ENCODE measurements at regions not wholly inside any gene's neighbourhood (a gene's known extent, or its start where the extent isn't known, plus 50 kb on each side); places are given as distances from the start of the nearest gene placed in this dataset.

- H3F3A ChIP-seq (ENCODE audit: control insufficient read depth, insufficient read depth) = no peaks in the 10 kb centered on the region
- H3K36me3 ChIP-seq (ENCODE audit: control insufficient read depth, low read length) = no peaks in the 10 kb centered on the region
- no peaks in the 10 kb centered on the region for H3K9me2 ChIP-seq (replicated peaks; ENCODE audit: control insufficient read depth, low read length)
- H3K9me3 ChIP-seq (ENCODE audit: control insufficient read depth, insufficient read depth, low read length) = no peaks in the 10 kb centered on the region
- no peaks in the 10 kb centered on the region for H4K20me1 ChIP-seq (ENCODE audit: control insufficient read depth, insufficient read depth, low read depth, low read length)
- H3K79me2 ChIP-seq (ENCODE audit: control insufficient read depth, low read length) = no peaks in the 10 kb centered on the region
- no peak overlapping the region for H3K27ac ChIP-seq (ENCODE audit: low read depth, low read length)
- H3K27me3 ChIP-seq (ENCODE audit: control insufficient read depth, low read length) = no peaks in the 10 kb centered on the region
- no peaks in the 10 kb centered on the region for H3K4me1 ChIP-seq (ENCODE audit: control insufficient read depth, low read length)
- H3K4me3 ChIP-seq (ENCODE audit: low read length) = no peak overlapping the region
- no peak for TF ChIP-seq EZH2phosphoT487 (IDR thresholded peaks at IDR 0.05; ENCODE audit: borderline replicate concordance, low read length)
- TF ChIP-seq CTCF (IDR thresholded peaks at IDR 0.05; ENCODE audit: low read depth, low read length, poor library complexity, severe bottlenecking) = no peak
- H3K4me2 ChIP-seq (ENCODE audit: low read length) = no peak overlapping the region
These were observed 153.9 kb downstream of the SOX4 start for GRCh38 chr6:21747441-21747840.

GRCh38 chr6:21748343-21749056 lies 154.9 kb downstream of the SOX4 start:
- no peaks in the 10 kb centered on the region for H3K36me3 ChIP-seq (ENCODE audit: control insufficient read depth, low read length)
- H3K27ac ChIP-seq (ENCODE audit: low read depth, low read length) = no peak overlapping the region
- no peaks in the 10 kb centered on the region for H3K4me1 ChIP-seq (ENCODE audit: control insufficient read depth, low read length)
- H3K4me2 ChIP-seq (ENCODE audit: low read length) = no peak overlapping the region
- H3K9me2 ChIP-seq (replicated peaks; ENCODE audit: control insufficient read depth, low read length) = no peaks in the 10 kb centered on the region
- H3K9me3 ChIP-seq (ENCODE audit: control insufficient read depth, insufficient read depth, low read length) = no peaks in the 10 kb centered on the region
- no peaks in the 10 kb centered on the region for H4K20me1 ChIP-seq (ENCODE audit: control insufficient read depth, insufficient read depth, low read depth, low read length)
- TF ChIP-seq CTCF (IDR thresholded peaks at IDR 0.05; ENCODE audit: low read depth, low read length, poor library complexity, severe bottlenecking) (no peak), EZH2phosphoT487 (IDR thresholded peaks at IDR 0.05; ENCODE audit: borderline replicate concordance, low read length) (no peak)
- H3K79me2 ChIP-seq (ENCODE audit: control insufficient read depth, low read length) = no peaks in the 10 kb centered on the region
- H3K27me3 ChIP-seq (ENCODE audit: control insufficient read depth, low read length) = no peaks in the 10 kb centered on the region
- no peaks in the 10 kb centered on the region for H3F3A ChIP-seq (ENCODE audit: control insufficient read depth, insufficient read depth)
- no peak overlapping the region for H3K4me3 ChIP-seq (ENCODE audit: low read length)

GRCh38 chr6:21749754-21750153 lies 156.2 kb downstream of the SOX4 start:
- Histone ChIP-seq H3K4me1 (ENCODE audit: control insufficient read depth, low read length) (no peaks in the 10 kb centered on the region), H3K27ac (ENCODE audit: low read depth, low read length) (no peak overlapping the region), H3K9me2 (replicated peaks; ENCODE audit: control insufficient read depth, low read length) (no peaks in the 10 kb centered on the region), H3K79me2 (ENCODE audit: control insufficient read depth, low read length) (no peaks in the 10 kb centered on the region), H3K4me2 (ENCODE audit: low read length) (no peak overlapping the region), H4K20me1 (ENCODE audit: control insufficient read depth, insufficient read depth, low read depth, low read length) (no peaks in the 10 kb centered on the region), H3K27me3 (ENCODE audit: control insufficient read depth, low read length) (no peaks in the 10 kb centered on the region), H3K4me3 (ENCODE audit: low read length) (no peak overlapping the region), H3K36me3 (ENCODE audit: control insufficient read depth, low read length) (no peaks in the 10 kb centered on the region), H3K9me3 (ENCODE audit: control insufficient read depth, insufficient read depth, low read length) (no peaks in the 10 kb centered on the region), H3F3A (ENCODE audit: control insufficient read depth, insufficient read depth) (no peaks in the 10 kb centered on the region)
- TF ChIP-seq CTCF (IDR thresholded peaks at IDR 0.05; ENCODE audit: low read depth, low read length, poor library complexity, severe bottlenecking) = no peak
- TF ChIP-seq EZH2phosphoT487 (IDR thresholded peaks at IDR 0.05; ENCODE audit: borderline replicate concordance, low read length) = no peak

Measured in DOHH2 (cell line).